Upper lobe of right lung (tissue), 1 donor: ENCODE measurements at regions not wholly inside any gene's neighbourhood (a gene's known extent, or its start where the extent isn't known, plus 50 kb on each side); places are given as distances from the start of the nearest gene placed in this dataset.

Experiments used
- ATAC-seq: fragments of 200-7000 bp; cut with Tn5 transposase; one replicate; pipeline ENCODE4 v1.9.1; 2020; ENCODE audit warnings: mild to moderate bottlenecking, moderate library complexity
- DNase-seq: peaks from one replicate; pipeline ENCODE4 v3.0.0-alpha.2; 2020
- H3K27ac ChIP-seq: fragments of 200-600 bp; one replicate; pipeline ENCODE4 v1.8.0; 2022
- H3K27me3 ChIP-seq: fragments of 200-600 bp; one replicate; pipeline ENCODE4 v1.8.0; 2022; ENCODE audit warnings: mild to moderate bottlenecking
- H3K36me3 ChIP-seq: fragments of 200-600 bp; one replicate; pipeline ENCODE4 v1.8.0; 2022
- H3K4me1 ChIP-seq: fragments of 200-600 bp; one replicate; pipeline ENCODE4 v1.8.0; 2022
- H3K4me3 ChIP-seq: fragments of 200-600 bp; one replicate; pipeline ENCODE4 v1.8.0; 2022; ENCODE audit warnings: mild to moderate bottlenecking
- H3K9me3 ChIP-seq: fragments of 200-600 bp; one replicate; pipeline ENCODE4 v1.8.0; 2022
- CTCF ChIP-seq: fragments of 200-600 bp; IDR thresholded peaks from one replicate; pipeline ENCODE4 v1.8.0; 2022; ENCODE audit warnings: antibody characterized with exemption
- intact Hi-C: fragments of 100-400 bp; cut with DNase I; formaldehyde crosslinking; loops from one replicate; pipeline ENCODE4 v1.11.0; 2022
- donor health status: DM: no; HTN: yes; CAD: no; lungs with severe emphysema.

- Histone ChIP-seq H3K4me1 (peaks cover 4% of the 10 kb centered on the region), H3K27me3 (no peaks in the 10 kb centered on the region), H3K36me3 (no peaks in the 10 kb centered on the region), H3K4me3 (no peak overlapping the region), H3K9me3 (no peaks in the 10 kb centered on the region), H3K27ac (no peak overlapping the region)
- peak; percentile 60 for ATAC-seq
- intact Hi-C loops, result no loop called here
- no peak for DNase-seq
- TF ChIP-seq CTCF, result no peak
Measured at GRCh38 chr13:30359991-30360390, 52.6 kb upstream of the KATNAL1 start.

- Histone ChIP-seq H3K4me1 (peaks cover 4% of the 10 kb centered on the region), H3K4me3 (no peak overlapping the region), H3K36me3 (no peaks in the 10 kb centered on the region), H3K27me3 (no peaks in the 10 kb centered on the region), H3K9me3 (no peaks in the 10 kb centered on the region), H3K27ac (no peak overlapping the region)
- no peak for TF ChIP-seq CTCF
- intact Hi-C loops, result no loop called here
- DNase-seq, result no peak
- no peak for ATAC-seq
Measured at GRCh38 chr13:30360586-30360985, 53.2 kb upstream of the KATNAL1 start.

DNA sequence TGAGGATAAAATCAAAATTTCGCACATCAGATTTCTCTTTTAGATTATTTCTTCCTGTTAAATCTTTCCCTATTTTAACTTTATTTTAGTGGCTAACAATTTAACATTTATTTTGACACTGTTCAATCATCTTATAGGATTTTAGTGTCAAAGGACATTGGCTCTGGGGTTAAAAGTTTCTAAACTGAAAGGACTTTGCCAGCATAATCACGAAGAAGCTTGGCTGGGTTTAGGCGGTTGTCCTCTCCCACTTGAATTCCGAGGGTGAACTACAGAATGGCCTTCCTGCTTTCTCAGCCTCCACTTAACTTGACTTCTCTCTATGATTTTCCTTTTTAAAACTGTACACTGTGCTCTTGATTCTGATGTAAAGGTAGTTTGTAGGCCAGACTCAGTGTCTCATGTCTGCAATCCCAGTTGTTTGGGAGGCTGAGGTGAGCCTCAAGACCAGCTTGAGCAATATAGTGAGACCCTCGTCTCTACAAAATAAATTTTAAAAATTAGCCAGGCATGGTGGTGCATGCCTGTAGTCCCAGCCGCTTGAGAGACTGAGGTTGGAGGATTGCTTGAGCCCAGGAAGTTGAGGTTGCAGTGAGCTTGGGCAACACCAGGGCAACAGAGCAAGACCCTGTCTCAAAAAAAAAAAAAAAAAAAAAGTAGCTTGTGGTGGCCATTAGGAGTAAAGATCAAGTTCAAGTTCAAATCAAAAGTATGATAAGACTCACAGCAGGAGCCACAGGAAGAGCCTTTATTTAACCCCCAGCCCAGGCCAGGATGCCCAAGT, 54.8 kb upstream of the KATNAL1 start:
- Histone ChIP-seq H3K27ac (no peak overlapping the region), H3K27me3 (no peaks in the 10 kb centered on the region), H3K9me3 (no peaks in the 10 kb centered on the region), H3K4me1 (peaks cover 4% of the 10 kb centered on the region), H3K4me3 (no peak overlapping the region), H3K36me3 (no peaks in the 10 kb centered on the region)
- intact Hi-C loops, result no loop called here
- no peak for TF ChIP-seq CTCF
- DNase-seq (no peak), ATAC-seq (no peak)

GRCh38 chr13:30362869-30363268, 55.5 kb upstream of the KATNAL1 start:
- TF ChIP-seq CTCF, result no peak
- H3K4me1 ChIP-seq, result peaks cover 4% of the 10 kb centered on the region
- ATAC-seq, result no peak
- H3K4me3 ChIP-seq, result no peak overlapping the region
- intact Hi-C loops, result no loop called here
- no peaks in the 10 kb centered on the region for H3K27me3 ChIP-seq
- H3K36me3 ChIP-seq, result no peaks in the 10 kb centered on the region
- H3K27ac ChIP-seq, result no peak overlapping the region
- no peaks in the 10 kb centered on the region for H3K9me3 ChIP-seq
- DNase-seq, result no peak

DNA sequence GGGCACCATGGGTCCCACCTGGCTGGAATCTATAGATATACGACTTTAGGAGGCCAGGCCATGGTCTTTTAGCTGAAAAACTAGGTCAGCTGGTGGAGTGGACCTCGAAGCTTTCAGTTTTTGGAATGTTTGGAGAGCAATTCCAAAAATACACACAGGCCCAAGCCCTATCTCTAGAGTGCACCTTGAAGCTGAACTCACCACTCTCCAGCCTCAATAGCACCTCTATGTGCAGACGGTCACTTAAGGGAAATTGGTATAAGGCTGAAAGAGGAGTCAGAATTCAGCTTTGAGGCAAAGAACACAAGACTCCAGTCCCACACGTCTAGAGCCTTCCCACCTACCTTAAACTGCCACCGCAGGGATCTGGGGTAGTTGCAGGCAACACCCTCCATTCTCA, 56.4 kb upstream of the KATNAL1 start:
- DNase-seq (no peak), ATAC-seq (no peak)
- Histone ChIP-seq H3K4me3 (no peak overlapping the region), H3K36me3 (no peaks in the 10 kb centered on the region), H3K27ac (no peak overlapping the region), H3K4me1 (peaks cover 4% of the 10 kb centered on the region), H3K27me3 (no peaks in the 10 kb centered on the region), H3K9me3 (no peaks in the 10 kb centered on the region)
- TF ChIP-seq CTCF, result no peak
- intact Hi-C loops, result no loop called here

DNA sequence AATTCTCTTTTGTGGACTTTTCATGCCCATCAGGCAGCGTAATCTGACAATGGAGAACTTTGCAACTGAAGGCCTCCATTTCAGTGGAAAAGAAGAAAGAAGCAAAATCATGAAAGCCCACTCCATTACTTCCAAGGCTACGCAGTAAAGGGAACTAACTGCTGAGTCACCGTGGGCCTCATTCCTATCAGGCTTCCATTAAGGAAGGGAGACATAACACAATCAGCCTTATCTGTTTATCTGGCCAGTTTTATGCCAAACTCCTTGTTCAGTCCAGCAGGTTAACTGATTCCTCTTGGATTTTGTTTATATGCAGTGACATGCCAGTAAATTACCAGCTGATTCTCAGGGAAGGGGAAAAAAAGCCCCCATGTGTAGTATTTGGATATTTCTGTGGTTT, 56.8 kb upstream of the KATNAL1 start:
- no peaks in the 10 kb centered on the region for H3K36me3 ChIP-seq
- H3K27me3 ChIP-seq, result no peaks in the 10 kb centered on the region
- H3K4me1 ChIP-seq, result peaks cover 4% of the 10 kb centered on the region
- intact Hi-C loops, result no loop called here
- no peak for ATAC-seq
- H3K9me3 ChIP-seq, result no peaks in the 10 kb centered on the region
- DNase-seq, result no peak
- no peak overlapping the region for H3K4me3 ChIP-seq
- H3K27ac ChIP-seq, result no peak overlapping the region
- TF ChIP-seq CTCF, result no peak
